SU-DHL-6 (cell line): ENCODE measurements at regions not wholly inside any gene's neighbourhood (a gene's known extent, or its start where the extent isn't known, plus 50 kb on each side); places are given as distances from the start of the nearest gene placed in this dataset.

Experiments used
- CTCF ChIP-seq: fragments of 200-600 bp; sonication (generic); IDR thresholded peaks from one replicate; pipeline ENCODE4 v1.5.1; 2017; ENCODE audit warnings: antibody characterized with exemption, mild to moderate bottlenecking, low read length, moderate library complexity; ENCODE audit not compliant: insufficient read depth, poor library complexity, severe bottlenecking
- EZH2phosphoT487 ChIP-seq: fragments of 200-600 bp; sonication (generic), shearing (Covaris generic); conservative IDR thresholded peaks from 2 replicates; pipeline ENCODE4 v1.6.1; 2018; ENCODE audit warnings: mild to moderate bottlenecking, antibody characterized with exemption, low read length, moderate library complexity, mixed read lengths

GRCh38 chr1:56199061-56199460 is 380.3 kb downstream of the PLPP3 start:
- no peak for TF ChIP-seq CTCF
- TF ChIP-seq EZH2phosphoT487, result no peak
